ENCODE measurements at regions not wholly inside any gene's neighbourhood (a gene's known extent, or its start where the extent isn't known, plus 50 kb on each side); places are given as distances from the start of the nearest gene placed in this dataset.

GRCh38 chr12:91394903-91395302 is 212.3 kb upstream of the DCN start:
- Histone ChIP-seq H3K4me1 (0 out of 2 replicates have a peak, but pooled peaks cover 4% of the 10 kb centered on the region), H3K36me3 (ENCODE audit: control insufficient read depth, insufficient read depth, low read length) (no peaks in the 10 kb centered on the region), H3K4me3 (ENCODE audit: low read depth, low read length) (no peak overlapping the region), H3K9me3 (0 out of 2 replicates have a peak, but pooled peaks cover 1% of the 10 kb centered on the region), H3K27me3 (replicated peaks; ENCODE audit: control insufficient read depth, insufficient read depth, low read length) (no peaks in the 10 kb centered on the region)
- no peak for DNase-seq
- Mint-ChIP-seq H3K27me3 (ENCODE audit: insufficient read depth, unreplicated experiment) (no peaks in the 10 kb centered on the region), H3K27ac (ENCODE audit: unreplicated experiment) (no peak overlapping the region), H3K4me3 (ENCODE audit: unreplicated experiment) (no peak overlapping the region), H3K4me1 (ENCODE audit: low read depth, unreplicated experiment) (no peaks in the 10 kb centered on the region), H3K9me3 (ENCODE audit: unreplicated experiment) (peaks cover 19% of the 10 kb centered on the region), H3K36me3 (ENCODE audit: insufficient read depth, unreplicated experiment) (no peaks in the 10 kb centered on the region)
- intact Hi-C loops (cut with micrococcal nuclease; ENCODE audit: unreplicated experiment) = no loop called here
- ChIA-PET POLR2A (no interaction called here), CTCF (no interaction called here)
- TF ChIP-seq CTCF (IDR thresholded peaks at IDR 0.05; ENCODE audit: insufficient read depth in 1 of 2, low read depth in 1 of 2, low read length in 1 of 2, severe bottlenecking in 1 of 2, unreplicated experiment in 1 of 2) = no peak
- no TSS peak for BruUV-seq (replicated peaks)

- Histone ChIP-seq H3K4me1 (no peaks in the 10 kb centered on the region), H3K36me3 (ENCODE audit: control insufficient read depth, insufficient read depth, low read length) (no peaks in the 10 kb centered on the region), H3K4me3 (ENCODE audit: low read depth, low read length) (no peak overlapping the region), H3K27me3 (replicated peaks; ENCODE audit: control insufficient read depth, insufficient read depth, low read length) (no peaks in the 10 kb centered on the region), H3K9me3 (no peaks in the 10 kb centered on the region)
- Mint-ChIP-seq H3K4me3 (ENCODE audit: unreplicated experiment) (no peak overlapping the region), H3K4me1 (ENCODE audit: low read depth, unreplicated experiment) (no peaks in the 10 kb centered on the region), H3K27me3 (ENCODE audit: insufficient read depth, unreplicated experiment) (peaks cover 2% of the 10 kb centered on the region), H3K27ac (ENCODE audit: unreplicated experiment) (no peak overlapping the region), H3K36me3 (ENCODE audit: insufficient read depth, unreplicated experiment) (no peaks in the 10 kb centered on the region), H3K9me3 (ENCODE audit: unreplicated experiment) (peaks cover 10% of the 10 kb centered on the region)
- ChIA-PET CTCF (no interaction called here), POLR2A (no interaction called here)
- DNase-seq = no peak
- no TSS peak for BruUV-seq (replicated peaks)
- TF ChIP-seq CTCF (IDR thresholded peaks at IDR 0.05; ENCODE audit: insufficient read depth in 1 of 2, low read depth in 1 of 2, low read length in 1 of 2, severe bottlenecking in 1 of 2, unreplicated experiment in 1 of 2) = no peak
- intact Hi-C loops (cut with micrococcal nuclease; ENCODE audit: unreplicated experiment) = loop anchor here (10.0 kb wide), 1 partner anchor 186 kb away; no protein-coding TSS in a partner anchor
Observed at GRCh38 chr12:91388573-91388972, 206.0 kb upstream of the DCN start.

- H3K27ac Mint-ChIP-seq (ENCODE audit: unreplicated experiment) = no peak overlapping the region
- no peak overlapping the region for H3K4me3 Mint-ChIP-seq (ENCODE audit: unreplicated experiment)
- H3K4me1 Mint-ChIP-seq (ENCODE audit: low read depth, unreplicated experiment) = no peaks in the 10 kb centered on the region
- no peaks in the 10 kb centered on the region for H3K4me1 ChIP-seq
- no peaks in the 10 kb centered on the region for H3K9me3 ChIP-seq
- POLR2A ChIA-PET = no interaction called here
- DNase-seq = no peak
- no peaks in the 10 kb centered on the region for H3K27me3 ChIP-seq (replicated peaks; ENCODE audit: control insufficient read depth, insufficient read depth, low read length)
- H3K9me3 Mint-ChIP-seq (ENCODE audit: unreplicated experiment) = peaks cover 10% of the 10 kb centered on the region
- H3K4me3 ChIP-seq (ENCODE audit: low read depth, low read length) = no peak overlapping the region
- CTCF ChIA-PET = no interaction called here
- no peak for TF ChIP-seq CTCF (IDR thresholded peaks at IDR 0.05; ENCODE audit: insufficient read depth in 1 of 2, low read depth in 1 of 2, low read length in 1 of 2, severe bottlenecking in 1 of 2, unreplicated experiment in 1 of 2)
- BruUV-seq (replicated peaks) = no TSS peak
- no peaks in the 10 kb centered on the region for H3K36me3 ChIP-seq (ENCODE audit: control insufficient read depth, insufficient read depth, low read length)
- intact Hi-C loops (cut with micrococcal nuclease; ENCODE audit: unreplicated experiment) = loop anchor here (10.0 kb wide), 1 partner anchor 187 kb away; no protein-coding TSS in a partner anchor
- H3K36me3 Mint-ChIP-seq (ENCODE audit: insufficient read depth, unreplicated experiment) = no peaks in the 10 kb centered on the region
- H3K27me3 Mint-ChIP-seq (ENCODE audit: insufficient read depth, unreplicated experiment) = peaks cover 6% of the 10 kb centered on the region
Observed at GRCh38 chr12:91387461-91388134, 205.0 kb upstream of the DCN start.
